Neural progenitor cell (in vitro differentiated cells): ENCODE measurements at regions not wholly inside any gene's neighbourhood (a gene's known extent, or its start where the extent isn't known, plus 50 kb on each side); places are given as distances from the start of the nearest gene placed in this dataset.

Experiments used
- DNase-seq: peaks from one replicate; pipeline ENCODE4 v3.0.0-alpha.2; 2016; ENCODE audit warnings: low spot score
- H2AFZ ChIP-seq: fragments of 200-600 bp; sonication (generic); replicated peaks from 2 replicates; pipeline ENCODE4 v1.6.1; 2016; ENCODE audit warnings: antibody characterized with exemption
- H3F3A ChIP-seq: fragments of 200-600 bp; sonication (generic); 2 replicates; pipeline ENCODE4 v1.6.1; 2016; ENCODE audit warnings: antibody characterized with exemption, low read depth
- H3K27ac ChIP-seq: fragments of 200-600 bp; sonication (generic); 2 replicates; pipeline ENCODE4 v1.5.1; 2016; ENCODE audit warnings: mild to moderate bottlenecking
- H3K27me3 ChIP-seq: fragments of 200-600 bp; sonication (generic); 2 replicates; pipeline ENCODE4 v1.6.1; 2016; ENCODE audit warnings: mild to moderate bottlenecking, moderate library complexity
- H3K36me3 ChIP-seq: fragments of 200-600 bp; sonication (generic); 2 replicates; pipeline ENCODE4 v1.5.1; 2016
- H3K4me1 ChIP-seq: fragments of 200-600 bp; sonication (generic); 2 replicates; pipeline ENCODE4 v1.6.1; 2016; ENCODE audit warnings: mixed run types
- H3K4me2 ChIP-seq: fragments of 200-600 bp; sonication (generic); 2 replicates; pipeline ENCODE4 v1.6.1; 2016
- H3K4me3 ChIP-seq: fragments of 200-600 bp; sonication (generic); 2 replicates; pipeline ENCODE4 v1.5.1; 2016
- H3K79me2 ChIP-seq: fragments of 200-600 bp; sonication (generic); 2 replicates; pipeline ENCODE4 v1.6.1; 2016; ENCODE audit warnings: low read depth
- H3K9ac ChIP-seq: fragments of 200-600 bp; sonication (generic); 2 replicates; pipeline ENCODE4 v1.6.1; 2016
- H3K9me3 ChIP-seq: fragments of 200-600 bp; sonication (generic); 2 replicates; pipeline ENCODE4 v1.5.1; 2016; ENCODE audit warnings: low read depth
- H4K20me1 ChIP-seq: fragments of 200-600 bp; sonication (generic); 2 replicates; pipeline ENCODE4 v1.6.1; 2016; ENCODE audit warnings: low read depth
- H3K27ac Mint-ChIP-seq: 3 replicates; pipeline ENCODE4 v1.8.0; 2021; ENCODE audit warnings: mixed read lengths
- H3K27me3 Mint-ChIP-seq: 2 replicates; pipeline ENCODE4 v1.8.0; 2022; ENCODE audit warnings: low read depth, mild to moderate bottlenecking, inconsistent platforms, moderate library complexity, mixed read lengths; ENCODE audit not compliant: insufficient read depth
- H3K36me3 Mint-ChIP-seq: 3 replicates; pipeline ENCODE4 v1.8.0; 2021; ENCODE audit warnings: mixed read lengths
- H3K4me1 Mint-ChIP-seq: 3 replicates; pipeline ENCODE4 v1.8.0; 2021; ENCODE audit warnings: mixed read lengths
- H3K4me3 Mint-ChIP-seq: 3 replicates; pipeline ENCODE4 v1.8.0; 2021; ENCODE audit warnings: mild to moderate bottlenecking, moderate library complexity, mixed read lengths
- H3K9me3 Mint-ChIP-seq: 3 replicates; pipeline ENCODE4 v1.8.0; 2020; ENCODE audit warnings: mixed read lengths
- CTCF ChIP-seq: fragments of 200-600 bp; sonication (generic); IDR thresholded peaks from 2 replicates; pipeline ENCODE4 v1.5.1; 2017; ENCODE audit warnings: antibody characterized with exemption, mild to moderate bottlenecking
- EZH2 ChIP-seq: fragments of 200-600 bp; sonication (generic); IDR thresholded peaks from 2 replicates; pipeline ENCODE4 v1.6.1; 2017; ENCODE audit warnings: antibody characterized with exemption, mild to moderate bottlenecking, moderate library complexity
- EZH2phosphoT487 ChIP-seq: fragments of 200-600 bp; sonication (generic); IDR thresholded peaks from 2 replicates; pipeline ENCODE4 v1.6.1; 2017; ENCODE audit warnings: antibody characterized with exemption

DNA sequence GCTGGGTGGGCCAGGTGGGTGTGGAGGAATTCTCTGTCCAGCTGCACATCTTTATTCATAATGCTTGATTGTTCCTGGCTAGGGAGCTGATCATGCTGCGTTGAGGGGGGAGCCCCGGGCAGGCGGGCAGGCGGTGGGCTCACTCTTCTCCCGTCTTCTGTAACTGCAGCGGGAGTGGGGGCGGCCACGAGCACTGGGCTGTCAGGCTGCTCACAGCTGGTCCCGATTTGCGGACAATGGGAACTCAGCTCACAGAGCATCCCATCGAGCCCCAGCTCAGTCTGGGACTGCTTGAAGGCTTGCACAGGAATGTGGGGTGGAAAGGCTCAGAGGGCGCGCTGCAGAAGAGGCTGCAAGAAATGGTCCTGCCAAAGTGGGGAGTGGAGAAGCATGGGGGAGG, 63.8 kb downstream of the EFNB1 start:
- H3K27me3 Mint-ChIP-seq, result peaks cover 17% of the 10 kb centered on the region
- H3K4me3 Mint-ChIP-seq, result peak overlapping the region; percentile 78
- Histone ChIP-seq H3F3A (peaks cover 5% of the 10 kb centered on the region), H3K9me3 (no peaks in the 10 kb centered on the region), H3K27ac (no peak overlapping the region), H3K9ac (no peak overlapping the region), H4K20me1 (no peaks in the 10 kb centered on the region), H3K27me3 (peaks cover 15% of the 10 kb centered on the region), H3K4me3 (no peak overlapping the region), H2AFZ (no peak overlapping the region), H3K4me2 (peak overlapping the region; percentile 35), H3K79me2 (no peaks in the 10 kb centered on the region), H3K36me3 (no peaks in the 10 kb centered on the region), H3K4me1 (peaks cover 26% of the 10 kb centered on the region)
- no peak overlapping the region for H3K27ac Mint-ChIP-seq
- DNase-seq, result peak; percentile 70
- H3K36me3 Mint-ChIP-seq, result no peaks in the 10 kb centered on the region
- no peak for TF ChIP-seq CTCF
- TF ChIP-seq EZH2phosphoT487, result no peak
- TF ChIP-seq EZH2, result no peak
- H3K9me3 Mint-ChIP-seq, result peaks cover 21% of the 10 kb centered on the region
- peaks cover 42% of the 10 kb centered on the region for H3K4me1 Mint-ChIP-seq

DNA sequence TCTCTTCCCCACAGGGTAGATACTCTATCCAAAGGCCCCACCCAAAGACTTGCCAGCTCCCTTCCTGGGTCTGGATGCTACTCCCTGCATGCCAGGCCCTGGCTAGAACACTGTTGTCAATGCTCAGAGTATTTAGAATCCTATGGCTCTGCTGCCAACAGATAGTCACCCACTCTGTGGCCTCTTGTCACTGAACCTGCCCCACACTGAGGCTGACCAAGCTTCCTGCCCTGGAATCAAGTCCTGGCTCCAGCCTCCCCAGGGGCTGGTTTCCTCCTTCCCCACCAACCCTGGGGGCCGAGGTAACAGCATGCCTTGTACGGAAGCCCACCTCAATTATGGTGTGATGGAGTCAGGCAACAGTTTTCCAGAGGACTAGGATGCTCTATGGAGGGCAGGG, 63.3 kb downstream of the EFNB1 start:
- peak overlapping the region; percentile 62 for H3K4me3 Mint-ChIP-seq
- TF ChIP-seq EZH2phosphoT487 (no peak), EZH2 (no peak)
- no peak overlapping the region for H3K9ac ChIP-seq
- H3F3A ChIP-seq, result peaks cover 5% of the 10 kb centered on the region
- peaks cover 26% of the 10 kb centered on the region for H3K4me1 ChIP-seq
- H3K9me3 Mint-ChIP-seq, result peaks cover 18% of the 10 kb centered on the region
- no peak overlapping the region for H3K4me2 ChIP-seq
- no peaks in the 10 kb centered on the region for H3K36me3 Mint-ChIP-seq
- no peak for DNase-seq
- H3K9me3 ChIP-seq, result no peaks in the 10 kb centered on the region
- no peaks in the 10 kb centered on the region for H4K20me1 ChIP-seq
- no peak overlapping the region for H3K27ac Mint-ChIP-seq
- no peak overlapping the region for H2AFZ ChIP-seq
- peaks cover 15% of the 10 kb centered on the region for H3K27me3 Mint-ChIP-seq
- H3K79me2 ChIP-seq, result no peaks in the 10 kb centered on the region
- H3K27me3 ChIP-seq, result peaks cover 15% of the 10 kb centered on the region
- H3K27ac ChIP-seq, result no peak overlapping the region
- no peaks in the 10 kb centered on the region for H3K36me3 ChIP-seq
- no peak overlapping the region for H3K4me3 ChIP-seq
- peaks cover 38% of the 10 kb centered on the region for H3K4me1 Mint-ChIP-seq
